HG03159 (cell line): ENCODE measurements at regions not wholly inside any gene's neighbourhood (a gene's known extent, or its start where the extent isn't known, plus 50 kb on each side); places are given as distances from the start of the nearest gene placed in this dataset.
"Not testable (repeated sequence)": the region's sequence is repeated elsewhere in the genome, so short reads cannot be mapped to it uniquely, and the experiment has no call there.

ENCODE experiments used
- ATAC-seq: cut with Tn5 transposase; IDR thresholded peaks from one replicate; pipeline ENCODE4 v1.9.1; 2021; ENCODE audit warnings: mild to moderate bottlenecking, moderate library complexity; ENCODE audit not compliant: unreplicated experiment

- ATAC-seq: no peak
Measured at GRCh38 chr14:38045461-38045860, 162.2 kb upstream of the SSTR1 start.

- no peak for ATAC-seq
Measured at GRCh38 chr14:38046160-38046559, 161.5 kb upstream of the SSTR1 start.

- ATAC-seq: no peak
Measured at GRCh38 chr14:38047195-38047902, 160.4 kb upstream of the SSTR1 start.

- no peak for ATAC-seq
Measured at GRCh38 chr14:38053666-38054065, 154.0 kb upstream of the SSTR1 start.

GRCh38 chr14:38056270-38056669, 151.4 kb upstream of the SSTR1 start:
- no peak for ATAC-seq

- ATAC-seq: not testable (repeated sequence)
Measured at GRCh38 chr14:38062223-38062622, 145.5 kb upstream of the SSTR1 start.

- ATAC-seq: no peak
Measured at GRCh38 chr14:38063711-38064320, 143.9 kb upstream of the SSTR1 start.

GRCh38 chr14:38065106-38065762, 142.5 kb upstream of the SSTR1 start:
- ATAC-seq: no peak

GRCh38 chr14:38070061-38070588, 137.6 kb upstream of the SSTR1 start:
- no peak for ATAC-seq

GRCh38 chr14:38073641-38074040, 134.1 kb upstream of the SSTR1 start:
- ATAC-seq: peak; percentile 56

GRCh38 chr14:38074081-38074480, 133.6 kb upstream of the SSTR1 start:
- no peak for ATAC-seq

GRCh38 chr14:38074754-38075153, 132.9 kb upstream of the SSTR1 start:
- ATAC-seq: no peak

GRCh38 chr14:38078393-38078792, 129.3 kb upstream of the SSTR1 start:
- ATAC-seq: peak; percentile 31

- peak; percentile 98 for ATAC-seq
Measured at GRCh38 chr14:38079268-38079667, 128.4 kb upstream of the SSTR1 start.

GRCh38 chr14:38079886-38080285, 127.8 kb upstream of the SSTR1 start:
- no peak for ATAC-seq

GRCh38 chr14:38080696-38081095, 127.0 kb upstream of the SSTR1 start:
- ATAC-seq: no peak

GRCh38 chr14:38083039-38083438, 124.7 kb upstream of the SSTR1 start:
- no peak for ATAC-seq

- ATAC-seq: no peak
Measured at GRCh38 chr14:38089123-38089522, 118.6 kb upstream of the SSTR1 start.

- ATAC-seq: peak; percentile 67
Measured at GRCh38 chr14:38090506-38090905, 117.2 kb upstream of the SSTR1 start.

- no peak for ATAC-seq
Measured at GRCh38 chr14:38098074-38098836, 109.4 kb upstream of the SSTR1 start.

GRCh38 chr14:38101679-38102078, 106.0 kb upstream of the SSTR1 start:
- ATAC-seq: no peak
